ENCODE measurements at regions not wholly inside any gene's neighbourhood (a gene's known extent, or its start where the extent isn't known, plus 50 kb on each side); places are given as distances from the start of the nearest gene placed in this dataset.

GRCh38 chr11:128367573-128367972 is 219.8 kb downstream of the ETS1 start:
- in situ Hi-C loops (cut with MboI; ENCODE audit: low sequenced_read_pairs), result no loop called here

GRCh38 chr11:128365044-128365443 is 222.3 kb downstream of the ETS1 start:
- in situ Hi-C loops (cut with MboI; ENCODE audit: low sequenced_read_pairs), result no loop called here

DNA sequence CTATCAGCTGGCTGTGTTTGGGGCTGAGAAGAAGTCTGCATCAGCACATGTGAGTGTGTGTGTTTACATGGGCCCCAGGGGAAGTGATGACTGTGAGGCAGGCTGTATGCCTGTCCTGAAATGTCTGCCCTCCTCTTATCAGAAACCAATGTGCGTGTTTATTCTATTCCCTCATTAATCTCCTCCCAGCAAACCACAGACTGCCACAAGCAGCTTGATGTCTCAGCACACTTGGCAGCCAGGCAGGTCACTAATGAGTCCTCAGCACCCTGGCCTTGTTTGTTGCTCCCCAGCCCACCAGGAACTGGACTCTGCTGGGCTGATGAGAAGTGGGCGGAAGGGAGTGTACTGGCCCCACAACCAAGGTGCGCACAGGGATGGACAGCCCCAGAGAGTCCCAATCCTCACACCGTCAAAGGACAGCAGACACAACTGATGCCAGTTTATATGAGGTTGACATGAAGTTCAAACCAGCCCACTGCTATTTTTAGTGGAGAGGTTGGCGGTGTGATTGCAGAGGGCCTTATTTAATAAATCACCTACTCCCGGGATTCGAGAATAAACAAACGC is 225.8 kb downstream of the ETS1 start:
- in situ Hi-C loops (cut with MboI; ENCODE audit: low sequenced_read_pairs), result no loop called here

- in situ Hi-C loops (cut with MboI; ENCODE audit: low sequenced_read_pairs), result no loop called here
Measured at GRCh38 chr11:128359515-128359914, 227.8 kb downstream of the ETS1 start.

DNA sequence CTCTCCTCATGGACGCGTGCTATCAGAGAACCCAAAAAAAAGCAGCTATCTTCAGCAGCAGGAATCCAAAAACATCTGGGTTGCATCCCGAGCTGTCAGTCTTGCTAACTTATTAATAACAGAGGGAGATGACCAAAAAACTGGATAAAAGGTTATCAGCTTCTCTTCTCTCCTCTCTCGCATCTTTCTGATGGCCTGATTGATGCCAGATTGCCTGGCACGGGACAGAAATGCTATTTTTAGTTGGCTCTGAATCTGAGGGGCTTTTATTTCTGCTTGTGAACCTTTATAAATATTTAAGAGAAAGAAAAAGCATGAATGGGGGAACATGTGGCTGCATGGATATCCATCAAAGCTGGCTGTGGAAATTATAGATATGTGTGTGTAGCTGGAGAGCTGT is 230.3 kb downstream of the ETS1 start:
- in situ Hi-C loops (cut with MboI; ENCODE audit: low sequenced_read_pairs), result no loop called here

- in situ Hi-C loops (cut with MboI; ENCODE audit: low sequenced_read_pairs), result no loop called here
Measured at GRCh38 chr11:128355558-128355957, 231.8 kb downstream of the ETS1 start.

GRCh38 chr11:128354476-128354875 is 232.9 kb downstream of the ETS1 start:
- in situ Hi-C loops (cut with MboI; ENCODE audit: low sequenced_read_pairs), result no loop called here

DNA sequence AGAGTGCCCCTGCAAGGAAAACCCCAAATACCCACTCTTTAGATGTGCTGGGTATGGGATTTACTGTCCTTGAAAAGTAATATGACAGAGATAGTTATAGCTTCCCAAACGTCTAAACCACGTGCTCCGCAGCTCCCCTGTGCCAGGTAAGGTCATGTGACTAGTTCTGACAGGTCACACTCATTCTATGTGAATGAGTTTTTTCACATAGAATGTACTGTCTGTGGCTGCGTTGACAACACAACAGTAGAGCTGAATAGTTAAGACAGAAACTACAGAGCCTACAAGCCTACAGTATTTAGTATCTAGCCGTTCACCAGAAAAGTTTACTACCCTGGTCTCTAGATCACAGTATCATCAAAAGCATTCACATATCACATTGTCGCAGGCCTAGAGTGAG is 236.2 kb downstream of the ETS1 start:
- in situ Hi-C loops (cut with MboI; ENCODE audit: low sequenced_read_pairs), result no loop called here

DNA sequence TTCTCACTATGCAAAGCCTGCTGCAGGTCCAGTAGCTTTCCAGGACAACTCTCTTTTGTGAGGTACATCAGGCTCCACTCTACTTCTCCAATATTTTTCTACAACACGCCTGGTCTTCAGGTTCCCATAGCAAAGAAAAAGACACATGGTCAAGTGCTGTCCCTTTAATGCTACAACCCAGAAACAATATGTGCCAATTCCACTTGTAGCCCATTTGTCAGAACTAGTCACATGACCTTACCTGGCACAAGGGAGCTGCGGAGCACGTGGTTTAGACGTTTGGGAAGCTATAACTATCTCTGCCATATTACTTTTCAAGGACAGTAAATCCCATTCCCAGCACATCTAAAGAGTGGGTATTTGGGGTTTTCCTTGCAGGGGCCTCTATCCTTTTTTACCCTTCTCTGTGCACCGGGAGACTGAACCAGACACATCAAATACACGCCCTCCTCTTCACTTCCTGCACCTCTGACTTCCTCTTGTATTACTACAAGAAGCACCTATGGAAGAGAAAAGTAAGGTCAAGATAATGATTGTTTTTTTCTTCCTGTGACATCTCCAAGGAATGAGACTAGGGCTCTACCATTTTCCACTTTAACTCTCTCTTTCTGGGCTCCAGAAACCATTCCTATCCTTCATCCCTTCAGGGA is 237.6 kb downstream of the ETS1 start:
- in situ Hi-C loops (cut with MboI; ENCODE audit: low sequenced_read_pairs), result no loop called here

DNA sequence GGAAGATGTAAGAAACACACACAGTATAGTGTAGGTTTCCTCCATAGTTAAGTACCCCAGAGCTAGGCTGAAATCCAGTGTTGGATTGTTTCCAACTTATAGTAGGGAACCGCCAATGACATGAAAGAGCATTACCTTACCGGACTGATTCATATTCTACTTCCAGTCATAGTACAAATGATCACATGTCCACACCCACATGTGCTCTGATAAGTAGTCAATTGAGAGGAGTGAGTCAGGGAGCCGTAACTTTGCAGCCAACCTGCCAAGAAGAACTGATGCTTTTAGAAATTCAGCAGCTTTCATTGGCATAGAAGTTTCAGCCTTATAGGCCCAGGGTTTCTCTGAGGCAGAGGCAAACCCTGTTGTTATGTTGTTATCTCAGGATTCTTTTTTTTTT is 240.6 kb downstream of the ETS1 start:
- in situ Hi-C loops (cut with MboI; ENCODE audit: low sequenced_read_pairs), result no loop called here

GRCh38 chr11:128345316-128345715 is 242.0 kb downstream of the ETS1 start:
- in situ Hi-C loops (cut with MboI; ENCODE audit: low sequenced_read_pairs), result no loop called here

- in situ Hi-C loops (cut with MboI; ENCODE audit: low sequenced_read_pairs), result no loop called here
Measured at GRCh38 chr11:128343870-128344269, 243.5 kb downstream of the ETS1 start.

DNA sequence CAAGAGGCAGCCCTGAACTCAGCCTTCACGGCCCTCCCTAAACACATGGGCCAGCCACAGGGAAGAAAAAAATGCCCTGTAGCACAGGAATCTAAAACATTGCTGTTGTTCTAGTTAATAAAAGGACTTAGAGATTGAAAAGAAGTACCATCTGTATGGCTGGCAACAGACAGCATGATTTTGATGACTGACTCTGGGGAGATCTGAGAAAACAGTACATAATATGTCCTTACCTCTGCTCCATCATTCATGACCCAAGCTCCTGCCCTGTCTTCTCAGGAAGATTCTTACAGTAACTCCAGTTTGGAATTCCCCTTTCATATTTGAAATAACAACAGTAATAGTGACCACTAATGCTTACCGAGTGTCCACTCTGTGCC is 244.2 kb downstream of the ETS1 start:
- in situ Hi-C loops (cut with MboI; ENCODE audit: low sequenced_read_pairs), result no loop called here

DNA sequence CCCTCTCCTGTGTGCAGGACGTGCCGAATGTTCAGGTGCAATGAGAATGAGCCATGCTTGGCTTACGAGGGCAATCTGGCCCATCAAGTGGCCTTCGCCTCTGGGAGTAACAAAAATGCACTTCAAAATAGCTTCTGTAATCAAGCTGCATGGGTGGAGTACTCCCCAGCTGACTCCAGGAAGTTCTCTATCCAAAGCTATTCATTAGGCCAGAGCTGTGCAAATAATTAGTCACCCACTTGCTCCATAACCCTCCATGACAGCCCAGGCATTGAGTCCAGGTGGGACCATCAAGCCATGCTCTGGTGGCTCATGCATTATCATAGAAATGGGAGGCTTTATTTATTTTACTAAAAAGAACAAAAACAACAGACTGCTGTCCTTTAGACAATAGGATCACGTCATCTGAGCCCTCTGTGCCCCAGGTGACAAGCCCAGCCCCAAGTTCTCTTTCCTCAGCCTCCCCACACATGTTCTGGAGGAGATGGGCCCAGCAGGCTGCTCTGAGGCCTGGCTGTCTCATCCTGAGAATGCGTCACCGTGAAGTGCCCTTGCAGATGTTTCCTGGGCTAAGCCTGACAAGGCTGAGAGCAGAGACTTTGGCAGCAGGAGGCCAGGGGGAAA is 244.7 kb downstream of the ETS1 start:
- in situ Hi-C loops (cut with MboI; ENCODE audit: low sequenced_read_pairs), result no loop called here

GRCh38 chr11:128341280-128342248 is 245.8 kb downstream of the ETS1 start:
- in situ Hi-C loops (cut with MboI; ENCODE audit: low sequenced_read_pairs), result no loop called here

DNA sequence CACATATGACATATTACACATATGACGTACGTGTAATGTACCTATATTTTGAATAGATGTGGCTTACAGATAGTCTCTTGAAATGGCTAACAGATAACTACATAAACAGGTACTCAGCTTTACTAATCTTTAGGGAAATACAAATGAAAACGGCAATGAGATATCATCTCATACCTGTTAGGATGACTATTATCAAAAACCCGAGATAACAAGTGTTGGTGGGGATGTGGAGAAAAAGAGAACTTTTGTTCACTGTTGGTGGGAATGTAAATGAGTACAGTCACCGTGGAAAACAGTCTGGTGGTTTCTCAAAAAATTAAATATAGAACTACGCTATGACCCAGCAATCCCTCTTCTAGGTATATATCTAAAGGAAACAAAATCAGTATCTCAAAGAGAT is 247.6 kb downstream of the ETS1 start:
- in situ Hi-C loops (cut with MboI; ENCODE audit: low sequenced_read_pairs), result no loop called here

DNA sequence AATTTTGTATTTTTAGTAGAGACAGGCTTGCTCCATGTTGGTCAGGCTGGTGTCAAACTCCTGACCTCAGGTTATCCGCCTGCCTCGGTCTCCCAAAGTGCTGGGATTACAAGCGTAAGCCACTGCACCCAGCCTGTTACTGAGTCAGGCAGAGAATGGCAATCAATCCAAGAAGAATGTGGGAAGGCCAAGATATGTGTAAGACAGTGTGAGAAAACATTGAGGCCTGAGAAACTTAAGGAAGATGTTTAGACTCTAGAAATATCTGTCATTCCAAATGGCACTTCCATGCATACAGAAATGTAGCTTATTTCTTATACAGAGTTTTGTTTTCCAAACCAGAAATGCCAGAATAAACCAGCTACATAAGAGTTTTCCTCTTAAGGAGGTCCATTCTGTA is 248.5 kb downstream of the ETS1 start:
- in situ Hi-C loops (cut with MboI; ENCODE audit: low sequenced_read_pairs), result no loop called here

GRCh38 chr11:128336203-128336602 is 251.2 kb downstream of the ETS1 start:
- in situ Hi-C loops (cut with MboI; ENCODE audit: low sequenced_read_pairs), result no loop called here

GRCh38 chr11:128335729-128336128 is 251.6 kb downstream of the ETS1 start:
- in situ Hi-C loops (cut with MboI; ENCODE audit: low sequenced_read_pairs), result no loop called here

DNA sequence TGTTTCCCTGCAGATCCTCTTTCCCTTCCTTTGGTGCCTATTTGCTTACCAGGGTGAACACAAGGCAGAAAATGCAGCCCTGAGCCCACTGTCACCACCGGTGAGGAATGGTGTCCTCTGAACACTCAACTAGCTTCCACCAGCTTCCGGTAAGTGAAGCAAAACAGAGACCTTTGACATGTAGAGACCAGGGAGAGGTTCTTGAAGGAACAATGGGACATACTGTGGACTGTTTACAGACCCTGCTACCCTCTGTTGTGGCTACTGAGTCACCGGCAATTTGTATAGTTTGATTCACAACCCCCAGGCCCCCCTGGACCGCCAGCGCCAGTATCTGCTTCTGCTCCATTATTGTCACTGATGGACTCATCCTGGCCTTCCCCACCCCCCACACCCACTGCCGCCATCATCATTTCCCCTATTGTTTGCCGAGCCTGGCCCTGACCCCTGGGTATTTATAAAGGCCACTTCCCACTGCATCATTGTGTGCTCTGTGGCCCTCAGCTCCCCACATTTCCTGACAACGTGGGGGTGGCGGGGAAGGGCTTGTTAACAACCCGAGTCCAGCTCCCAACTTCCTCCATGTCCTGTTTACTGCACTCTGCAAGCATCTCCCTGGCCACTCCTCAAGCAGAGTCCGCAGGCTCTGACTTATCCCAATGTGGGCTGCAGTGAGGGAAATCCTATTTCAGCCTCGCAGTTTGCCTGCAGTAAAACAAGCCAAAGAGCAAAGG is 252.9 kb downstream of the ETS1 start:
- in situ Hi-C loops (cut with MboI; ENCODE audit: low sequenced_read_pairs), result no loop called here

- in situ Hi-C loops (cut with MboI; ENCODE audit: low sequenced_read_pairs), result no loop called here
Measured at GRCh38 chr11:128331317-128331716, 256.0 kb downstream of the ETS1 start.

All from HL-60/S4 treated with phorbol 12-myristate 13-acetate at 8.2 ng/mL for 4 days and 3 days (cell line).